Thymus (tissue), 11 donors: ENCODE measurements at regions not wholly inside any gene's neighbourhood (a gene's known extent, or its start where the extent isn't known, plus 50 kb on each side); places are given as distances from the start of the nearest gene placed in this dataset.

ENCODE experiments used
- DNase-seq, 9 donors: peaks; one replicate each; pipeline ENCODE4 v3.0.0-alpha.2; 2013; ENCODE audit warnings: low spot score in 9 of 9, low read depth in 6 of 9, missing footprints in 1 of 9
- H3K27ac ChIP-seq, 2 donors: one replicate each; pipeline ENCODE4 v1.5.1; 2013; ENCODE audit warnings: control low read depth in 1 of 2, low read depth in 1 of 2, low read length in 1 of 2, mild to moderate bottlenecking in 1 of 2, moderate library complexity in 1 of 2
- H3K27me3 ChIP-seq, 2 donors: one replicate each; pipeline ENCODE4 v1.5.1; 2013; ENCODE audit warnings: low read length in 1 of 2; ENCODE audit not compliant: control insufficient read depth in 2 of 2, insufficient read depth in 1 of 2
- H3K36me3 ChIP-seq, 2 donors: one replicate each; pipeline ENCODE4 v1.5.1; 2013; ENCODE audit warnings: low read length in 1 of 2, mild to moderate bottlenecking in 1 of 2, moderate library complexity in 1 of 2; ENCODE audit not compliant: control insufficient read depth in 2 of 2, insufficient read depth in 2 of 2
- H3K4me1 ChIP-seq, 2 donors: one replicate each; pipeline ENCODE4 v1.5.1; 2013; ENCODE audit warnings: low read length in 2 of 2; ENCODE audit not compliant: control insufficient read depth in 2 of 2, insufficient read depth in 2 of 2
- H3K4me3 ChIP-seq, 2 donors: one replicate each; pipeline ENCODE4 v1.5.1; 2013; ENCODE audit warnings: low read length in 2 of 2, control low read depth in 1 of 2, mild to moderate bottlenecking in 1 of 2
- H3K9me3 ChIP-seq, 2 donors: one replicate each; pipeline ENCODE4 v1.5.1; 2013; ENCODE audit warnings: low read length in 1 of 2, mild to moderate bottlenecking in 1 of 2; ENCODE audit not compliant: control insufficient read depth in 2 of 2, insufficient read depth in 1 of 2
- WGBS: extraction: QIAGEN DNeasy Blood & Tissue Kit; methylation state at CpG from one replicate; pipeline ENCODE4 v1.1.7; 2013; 5-methylcytosine and 5-hydroxymethylcytosine counted together
- donor health status: healthy.

DNA sequence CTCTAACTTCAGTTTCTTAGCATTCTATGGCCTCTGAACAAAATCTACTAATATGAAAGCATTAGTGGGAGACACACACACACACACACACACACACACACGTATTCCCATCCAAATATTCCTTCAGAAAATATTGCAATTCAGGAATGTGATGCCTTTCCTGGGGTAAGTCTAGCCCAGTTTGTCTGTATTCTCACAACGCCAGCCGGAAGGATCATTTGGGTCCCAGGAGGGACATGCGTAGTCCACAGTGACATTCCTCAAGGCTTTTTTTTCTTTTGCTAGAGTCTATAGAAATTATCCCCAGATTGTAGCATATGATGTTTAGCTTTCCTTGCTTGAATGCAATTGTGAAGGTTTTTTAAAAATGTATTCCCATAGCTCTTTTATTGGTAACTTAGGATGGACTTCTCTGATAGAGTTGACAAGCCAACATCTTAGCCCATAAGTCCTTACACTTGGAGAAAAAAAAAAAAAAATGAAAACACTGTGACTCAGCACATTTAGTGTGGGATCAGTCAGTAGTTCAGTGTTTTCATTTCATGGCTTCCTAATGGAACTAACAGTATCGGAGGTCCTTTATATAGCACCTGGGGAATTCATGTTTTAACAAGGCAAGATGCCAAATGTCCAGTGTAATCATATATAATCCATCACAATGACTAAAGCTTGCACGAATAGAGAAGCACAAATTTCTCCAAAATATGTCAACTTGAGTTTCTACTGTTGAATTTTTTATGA, 316.5 kb downstream of the DIRAS2 start:
- Histone ChIP-seq H3K9me3 (no peaks in the 10 kb centered on the region), H3K27ac (no peak overlapping the region), H3K36me3 (no peaks in the 10 kb centered on the region), H3K27me3 (no peaks in the 10 kb centered on the region), H3K4me3 (no peak overlapping the region), H3K4me1 (no peaks in the 10 kb centered on the region)
- DNase-seq, result no peak
- WGBS, result 76% methylated on average over 6 of the region's 6 CpGs

DNA sequence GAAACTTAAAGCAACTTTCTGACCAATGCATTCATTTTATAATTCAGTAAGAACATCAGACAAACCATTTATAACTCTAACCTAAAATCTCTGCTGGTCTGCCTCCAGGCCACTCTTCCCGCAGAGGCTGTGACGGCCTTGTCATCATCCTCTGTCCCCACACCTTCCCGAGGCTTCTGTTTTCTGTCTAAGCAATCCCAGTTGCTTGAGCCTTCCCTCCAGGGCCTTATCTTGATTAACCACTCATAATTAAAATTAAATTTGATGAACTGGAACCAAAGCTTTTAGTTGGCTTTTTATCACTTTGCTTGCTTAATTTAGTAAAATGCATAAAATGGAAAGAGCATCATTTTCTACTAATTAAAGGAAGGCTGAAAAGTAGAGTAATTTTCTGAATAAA, 312.4 kb downstream of the DIRAS2 start:
- Histone ChIP-seq H3K27ac (no peak overlapping the region), H3K4me3 (no peak overlapping the region), H3K9me3 (no peaks in the 10 kb centered on the region), H3K36me3 (no peaks in the 10 kb centered on the region), H3K4me1 (no peaks in the 10 kb centered on the region), H3K27me3 (no peaks in the 10 kb centered on the region)
- WGBS, result 98% methylated on average over 3 of the region's 3 CpGs
- no peak for DNase-seq

DNA sequence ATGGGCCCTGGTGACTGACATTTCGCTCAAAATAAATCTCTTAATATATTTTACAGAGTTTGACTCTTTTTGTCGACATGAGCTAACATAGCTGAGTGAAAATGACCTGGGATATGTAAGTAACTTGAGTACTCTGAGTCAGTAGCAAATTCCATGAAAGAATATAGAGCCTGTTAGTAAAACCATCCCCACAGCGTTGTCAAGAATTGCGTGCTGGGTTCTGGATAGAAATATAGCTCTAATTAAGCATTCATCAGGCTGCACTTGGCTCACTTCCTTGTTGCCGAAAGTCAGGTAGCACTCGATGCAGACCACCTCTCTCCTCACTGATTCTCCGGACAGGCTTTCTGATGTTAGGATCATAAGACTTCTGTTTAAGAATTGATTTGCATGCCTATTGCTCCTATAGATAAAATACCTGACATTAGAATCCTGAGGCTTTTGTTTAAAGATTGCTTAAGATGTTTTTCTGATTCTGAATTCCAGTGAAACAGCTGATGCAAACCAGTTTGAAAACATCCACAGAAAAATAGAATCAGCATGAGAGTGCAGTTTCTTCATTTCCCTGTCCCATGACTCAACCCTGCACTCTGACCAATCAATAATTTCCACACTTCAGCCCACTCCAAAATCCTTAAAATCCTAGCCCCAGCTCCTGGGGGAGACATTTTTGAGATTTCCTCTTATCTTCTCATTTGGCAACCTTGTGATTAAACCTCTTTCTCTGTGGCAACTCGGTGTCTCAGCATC, 310.6 kb downstream of the DIRAS2 start:
- Histone ChIP-seq H3K27ac (no peak overlapping the region), H3K9me3 (no peaks in the 10 kb centered on the region), H3K4me3 (no peak overlapping the region), H3K36me3 (no peaks in the 10 kb centered on the region), H3K27me3 (no peaks in the 10 kb centered on the region), H3K4me1 (no peaks in the 10 kb centered on the region)
- 86% methylated on average over 8 of the region's 8 CpGs for WGBS
- no peak for DNase-seq

DNA sequence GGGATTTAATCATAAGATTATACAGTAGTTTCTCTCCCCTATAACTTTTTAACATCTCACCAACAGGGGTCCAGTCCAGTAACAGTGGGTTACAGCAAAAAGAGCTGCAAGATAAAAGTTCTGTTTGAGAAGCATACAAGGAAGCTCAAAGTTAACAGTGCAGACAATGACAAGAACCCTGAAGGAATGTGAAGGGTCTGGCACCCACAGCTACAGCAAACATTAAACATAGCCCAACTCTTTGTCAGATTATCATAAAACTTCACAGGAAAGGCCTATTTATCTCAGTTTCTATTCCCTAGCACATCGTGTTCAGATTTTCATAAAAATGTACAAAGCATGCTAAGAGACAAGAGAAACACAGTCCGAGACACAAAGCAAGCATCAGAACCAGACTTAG, 309.4 kb downstream of the DIRAS2 start:
- Histone ChIP-seq H3K4me1 (no peaks in the 10 kb centered on the region), H3K27me3 (no peaks in the 10 kb centered on the region), H3K9me3 (no peaks in the 10 kb centered on the region), H3K36me3 (no peaks in the 10 kb centered on the region), H3K4me3 (no peak overlapping the region), H3K27ac (no peak overlapping the region)
- DNase-seq, result no peak
- WGBS, result 93% methylated on average over 2 of the region's 2 CpGs

DNA sequence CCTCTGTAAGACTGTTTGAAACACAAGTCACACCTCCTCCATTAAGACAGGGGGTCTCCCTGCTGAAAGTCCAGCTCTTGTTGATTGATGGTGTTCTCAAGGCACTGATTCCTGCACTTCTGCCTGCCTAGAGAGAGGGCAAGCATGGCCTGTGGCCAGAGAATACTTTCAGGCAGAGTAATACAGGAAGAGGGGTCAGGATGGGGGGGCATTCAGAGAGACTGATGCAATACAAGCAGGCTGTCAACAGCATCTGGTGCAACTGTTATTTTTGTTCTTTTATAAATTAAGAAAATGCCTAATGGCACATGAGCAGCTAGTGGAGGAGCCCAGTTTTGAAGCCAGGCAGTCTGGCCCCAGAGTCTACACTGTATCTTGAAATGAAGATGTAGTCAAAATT, 302.2 kb downstream of the DIRAS2 start:
- no peak for DNase-seq
- Histone ChIP-seq H3K4me1 (no peaks in the 10 kb centered on the region), H3K36me3 (no peaks in the 10 kb centered on the region), H3K4me3 (no peak overlapping the region), H3K27ac (no peak overlapping the region), H3K9me3 (no peaks in the 10 kb centered on the region), H3K27me3 (no peaks in the 10 kb centered on the region)

DNA sequence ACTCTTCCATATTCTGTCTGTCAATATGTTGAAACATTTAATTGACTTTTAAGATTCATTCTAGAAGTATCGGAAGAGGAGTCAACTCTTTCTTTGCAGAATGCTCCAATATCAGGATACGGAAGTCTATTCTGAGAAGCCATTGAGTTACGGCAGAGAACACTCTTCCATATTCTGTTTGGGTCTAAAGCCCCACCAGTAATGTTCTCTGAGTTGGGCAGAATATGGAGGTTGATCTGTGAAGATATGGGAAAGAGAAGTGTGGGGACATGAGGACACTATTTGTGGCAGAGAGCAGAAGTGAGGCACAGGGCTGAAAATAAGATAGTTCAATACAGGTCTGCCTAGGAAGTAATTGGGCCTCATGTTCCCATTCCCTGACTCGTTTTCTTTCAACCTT, 300.0 kb downstream of the DIRAS2 start:
- DNase-seq, result no peak
- 82% methylated on average over 4 of the region's 4 CpGs for whole genome bisulfite sequencing
- no peaks in the 10 kb centered on the region for H3K9me3 ChIP-seq
- no peaks in the 10 kb centered on the region for H3K36me3 ChIP-seq
- H3K27ac ChIP-seq, result no peak overlapping the region
- no peaks in the 10 kb centered on the region for H3K27me3 ChIP-seq
- H3K4me1 ChIP-seq, result no peaks in the 10 kb centered on the region
- no peak overlapping the region for H3K4me3 ChIP-seq

DNA sequence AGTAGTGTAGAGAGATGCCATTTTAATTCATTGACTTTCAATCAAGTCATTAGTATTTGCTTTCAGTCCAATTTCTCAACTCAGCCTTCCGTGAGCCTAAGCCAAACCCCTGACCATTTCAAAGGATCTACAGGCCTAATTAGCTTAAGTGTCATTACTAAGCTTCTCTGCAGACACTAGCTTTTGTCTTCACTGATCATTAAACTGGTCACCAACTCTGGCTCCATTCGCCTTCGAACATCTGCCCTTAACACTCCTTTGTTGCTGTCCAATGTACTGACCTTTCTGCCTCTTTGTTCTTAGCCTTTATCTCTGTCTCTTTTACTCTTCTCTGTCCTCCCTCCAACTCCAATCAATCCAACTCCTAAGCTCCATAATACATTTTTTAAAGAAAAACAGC, 299.3 kb downstream of the DIRAS2 start:
- Histone ChIP-seq H3K9me3 (no peaks in the 10 kb centered on the region), H3K27me3 (no peaks in the 10 kb centered on the region), H3K4me1 (no peaks in the 10 kb centered on the region), H3K36me3 (no peaks in the 10 kb centered on the region), H3K27ac (no peak overlapping the region), H3K4me3 (no peak overlapping the region)
- no peak for DNase-seq
- 93% methylated on average over 3 of the region's 3 CpGs for WGBS

DNA sequence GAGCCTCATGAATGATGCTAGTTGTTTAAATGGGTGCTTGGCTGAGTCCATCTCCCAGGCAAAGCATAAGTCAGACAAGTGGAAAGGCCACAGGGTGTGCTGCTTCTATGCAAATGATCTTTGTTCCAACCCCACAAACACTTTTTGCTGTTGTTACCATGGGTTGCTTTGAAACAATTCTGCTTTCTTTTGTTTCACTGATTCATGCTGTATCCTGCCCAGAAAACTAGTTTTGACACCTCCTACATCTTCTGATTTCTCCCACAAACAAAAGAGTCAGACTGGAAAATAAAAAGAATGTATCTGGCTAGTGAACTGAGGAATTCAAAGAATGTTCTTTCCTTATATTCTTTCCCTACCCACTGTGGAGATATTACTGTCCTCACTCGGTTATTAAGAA, 298.6 kb downstream of the DIRAS2 start:
- DNase-seq, result no peak
- Histone ChIP-seq H3K9me3 (no peaks in the 10 kb centered on the region), H3K36me3 (no peaks in the 10 kb centered on the region), H3K27me3 (no peaks in the 10 kb centered on the region), H3K27ac (no peak overlapping the region), H3K4me1 (no peaks in the 10 kb centered on the region), H3K4me3 (no peak overlapping the region)
- 84% methylated on average over 1 of the region's 1 CpG for WGBS

DNA sequence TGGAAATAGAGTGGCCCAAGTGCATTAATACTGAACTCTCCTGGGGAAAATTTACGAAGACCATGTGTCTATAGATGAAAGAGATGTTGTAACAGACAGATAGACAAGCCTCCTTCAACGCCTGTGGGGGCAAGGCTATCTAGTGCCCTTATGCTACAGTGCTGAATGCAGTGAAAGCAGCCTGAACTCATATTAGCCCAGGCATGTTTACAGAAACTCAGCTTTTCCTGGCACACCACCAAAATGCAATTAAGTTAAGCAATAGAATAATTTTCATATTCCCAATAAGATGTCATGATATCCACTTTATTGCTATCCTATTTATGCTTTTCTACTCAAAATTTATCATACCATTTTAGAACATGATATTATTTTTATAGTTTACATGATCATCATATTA, 277.0 kb downstream of the DIRAS2 start:
- no peaks in the 10 kb centered on the region for H3K36me3 ChIP-seq
- H3K4me3 ChIP-seq, result no peak overlapping the region
- WGBS, result 89% methylated on average over 2 of the region's 2 CpGs
- H3K27ac ChIP-seq, result no peak overlapping the region
- no peaks in the 10 kb centered on the region for H3K4me1 ChIP-seq
- H3K9me3 ChIP-seq, result no peaks in the 10 kb centered on the region
- no peak for DNase-seq
- no peaks in the 10 kb centered on the region for H3K27me3 ChIP-seq
